ENCODE measurements at regions not wholly inside any gene's neighbourhood (a gene's known extent, or its start where the extent isn't known, plus 50 kb on each side); places are given as distances from the start of the nearest gene placed in this dataset.

GRCh38 chr3:109656225-109656624 is 318.9 kb upstream of the DPPA4 start:
- Mint-ChIP-seq H3K27ac (no peak overlapping the region), H3K36me3 (no peaks in the 10 kb centered on the region), H3K4me1 (ENCODE audit: unreplicated experiment) (no peaks in the 10 kb centered on the region), H3K27me3 (no peaks in the 10 kb centered on the region), H3K4me3 (no peak overlapping the region), H3K9me3 (no peaks in the 10 kb centered on the region)
- TF ChIP-seq CTCF (conservative IDR thresholded peaks at IDR 0.05) = no peak
- no peak for DNase-seq (ENCODE audit: extremely low spot score, unreplicated experiment)

GRCh38 chr3:109678600-109678999 is 341.3 kb upstream of the DPPA4 start:
- TF ChIP-seq CTCF (conservative IDR thresholded peaks at IDR 0.05) = no peak
- no peak overlapping the region for H3K4me3 Mint-ChIP-seq
- no peaks in the 10 kb centered on the region for H3K9me3 Mint-ChIP-seq
- H3K36me3 Mint-ChIP-seq = no peaks in the 10 kb centered on the region
- no peak overlapping the region for H3K27ac Mint-ChIP-seq
- no peaks in the 10 kb centered on the region for H3K27me3 Mint-ChIP-seq
- DNase-seq (ENCODE audit: extremely low spot score, unreplicated experiment) = no peak
- no peaks in the 10 kb centered on the region for H3K4me1 Mint-ChIP-seq (ENCODE audit: unreplicated experiment)

- no peaks in the 10 kb centered on the region for H3K27me3 Mint-ChIP-seq
- no peak overlapping the region for H3K27ac Mint-ChIP-seq
- H3K36me3 Mint-ChIP-seq = no peaks in the 10 kb centered on the region
- TF ChIP-seq CTCF (conservative IDR thresholded peaks at IDR 0.05) = no peak
- no peaks in the 10 kb centered on the region for H3K9me3 Mint-ChIP-seq
- no peaks in the 10 kb centered on the region for H3K4me1 Mint-ChIP-seq (ENCODE audit: unreplicated experiment)
- H3K4me3 Mint-ChIP-seq = no peak overlapping the region
- DNase-seq (ENCODE audit: extremely low spot score, unreplicated experiment) = no peak
Measured at GRCh38 chr3:109679664-109680063, 342.3 kb upstream of the DPPA4 start.

DNA sequence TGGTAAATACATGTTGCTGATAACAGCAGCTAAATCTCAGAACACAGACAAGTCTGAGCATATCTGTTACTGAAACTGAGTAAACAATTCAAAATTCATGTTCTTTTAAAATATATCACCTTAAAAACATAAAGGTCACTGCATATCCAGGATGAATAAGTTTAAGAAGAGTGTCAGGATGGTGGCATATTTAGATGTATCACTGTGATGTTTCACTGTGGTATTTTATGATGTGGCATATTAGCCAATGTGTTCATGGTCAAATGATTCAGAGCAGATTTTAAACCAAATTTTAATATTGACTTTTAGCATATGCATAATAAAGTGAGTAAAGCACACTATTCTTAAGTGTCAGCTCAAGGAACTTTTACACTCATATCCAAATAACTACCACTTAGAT is 346.4 kb upstream of the DPPA4 start:
- Mint-ChIP-seq H3K27me3 (no peaks in the 10 kb centered on the region), H3K9me3 (no peaks in the 10 kb centered on the region), H3K36me3 (no peaks in the 10 kb centered on the region)

GRCh38 chr3:109685084-109686079 is 348.0 kb upstream of the DPPA4 start:
- Mint-ChIP-seq H3K27ac (no peak overlapping the region), H3K27me3 (no peaks in the 10 kb centered on the region), H3K9me3 (no peaks in the 10 kb centered on the region), H3K36me3 (no peaks in the 10 kb centered on the region), H3K4me3 (no peak overlapping the region), H3K4me1 (ENCODE audit: unreplicated experiment) (no peaks in the 10 kb centered on the region)
- DNase-seq (ENCODE audit: extremely low spot score, unreplicated experiment) = no peak
- TF ChIP-seq CTCF (conservative IDR thresholded peaks at IDR 0.05) = no peak

More for the DNA sequence above, 346.4 kb upstream of the DPPA4 start:
- no peak for TF ChIP-seq CTCF (conservative IDR thresholded peaks at IDR 0.05)
- Mint-ChIP-seq H3K4me3 (no peak overlapping the region), H3K4me1 (ENCODE audit: unreplicated experiment) (no peaks in the 10 kb centered on the region), H3K27ac (no peak overlapping the region)
- no peak for DNase-seq (ENCODE audit: extremely low spot score, unreplicated experiment)
